ENCODE measurements at regions not wholly inside any gene's neighbourhood (a gene's known extent, or its start where the extent isn't known, plus 50 kb on each side); places are given as distances from the start of the nearest gene placed in this dataset.
"Not testable (repeated sequence)": the region's sequence is repeated elsewhere in the genome, so short reads cannot be mapped to it uniquely, and the experiment has no call there.

DNA sequence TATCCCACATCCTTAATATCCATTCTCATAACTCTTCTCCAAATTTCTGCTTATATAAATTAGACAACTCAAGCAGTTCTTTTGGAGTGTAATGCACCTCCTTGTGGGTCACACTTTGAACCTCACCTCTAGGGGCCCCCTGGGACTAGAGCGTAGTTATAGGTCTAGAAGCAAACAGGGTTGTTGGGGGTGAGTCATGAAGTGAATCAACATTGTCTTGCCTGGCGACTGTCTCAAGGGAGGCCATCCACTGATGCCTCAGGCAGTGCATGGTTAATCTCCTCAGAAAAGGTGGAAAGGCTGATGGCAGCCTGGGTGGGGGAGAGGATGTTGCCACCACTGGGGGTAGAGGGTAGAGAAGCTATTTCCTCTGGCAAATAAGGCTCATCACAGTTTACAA is 129.1 kb downstream of the TNFRSF21 start:
- no peaks in the 10 kb centered on the region for H3K36me3 Mint-ChIP-seq (ENCODE audit: low read depth)
- peaks cover 6% of the 10 kb centered on the region for H3K9me3 Mint-ChIP-seq
- no peaks in the 10 kb centered on the region for H3K4me1 Mint-ChIP-seq
- no peak overlapping the region for H3K4me3 Mint-ChIP-seq
- H3K27me3 Mint-ChIP-seq (ENCODE audit: low read depth) = no peaks in the 10 kb centered on the region
- TF ChIP-seq, protein P1, sequence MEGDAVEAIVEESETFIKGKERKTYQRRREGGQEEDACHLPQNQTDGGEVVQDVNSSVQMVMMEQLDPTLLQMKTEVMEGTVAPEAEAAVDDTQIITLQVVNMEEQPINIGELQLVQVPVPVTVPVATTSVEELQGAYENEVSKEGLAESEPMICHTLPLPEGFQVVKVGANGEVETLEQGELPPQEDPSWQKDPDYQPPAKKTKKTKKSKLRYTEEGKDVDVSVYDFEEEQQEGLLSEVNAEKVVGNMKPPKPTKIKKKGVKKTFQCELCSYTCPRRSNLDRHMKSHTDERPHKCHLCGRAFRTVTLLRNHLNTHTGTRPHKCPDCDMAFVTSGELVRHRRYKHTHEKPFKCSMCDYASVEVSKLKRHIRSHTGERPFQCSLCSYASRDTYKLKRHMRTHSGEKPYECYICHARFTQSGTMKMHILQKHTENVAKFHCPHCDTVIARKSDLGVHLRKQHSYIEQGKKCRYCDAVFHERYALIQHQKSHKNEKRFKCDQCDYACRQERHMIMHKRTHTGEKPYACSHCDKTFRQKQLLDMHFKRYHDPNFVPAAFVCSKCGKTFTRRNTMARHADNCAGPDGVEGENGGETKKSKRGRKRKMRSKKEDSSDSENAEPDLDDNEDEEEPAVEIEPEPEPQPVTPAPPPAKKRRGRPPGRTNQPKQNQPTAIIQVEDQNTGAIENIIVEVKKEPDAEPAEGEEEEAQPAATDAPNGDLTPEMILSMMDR (IDR thresholded peaks at IDR 0.05; ENCODE audit: unreplicated experiment in 3 of 3) = no peak
- H3K27ac Mint-ChIP-seq = no peak overlapping the region

DNA sequence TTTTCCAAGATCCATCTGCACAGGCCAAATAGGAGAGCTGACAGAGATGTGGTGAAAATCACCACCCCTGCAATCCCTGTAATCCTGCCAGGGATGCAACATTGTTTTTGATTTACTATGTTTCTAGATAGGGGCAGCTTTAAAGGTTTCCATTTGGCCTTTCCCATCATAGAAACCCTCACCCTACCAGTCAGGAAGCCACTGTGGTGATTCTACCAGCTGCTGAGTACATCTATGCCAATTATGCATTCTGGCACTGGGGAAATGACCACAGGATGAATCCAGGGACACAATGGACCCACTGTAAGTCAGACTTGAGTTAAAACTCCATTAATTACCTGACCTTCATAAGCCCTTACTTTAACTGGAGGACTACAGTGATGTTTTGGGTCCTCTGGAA is 130.4 kb downstream of the TNFRSF21 start:
- Mint-ChIP-seq H3K27ac (no peak overlapping the region), H3K27me3 (ENCODE audit: low read depth) (no peaks in the 10 kb centered on the region), H3K9me3 (peaks cover 6% of the 10 kb centered on the region), H3K36me3 (ENCODE audit: low read depth) (no peaks in the 10 kb centered on the region), H3K4me3 (no peak overlapping the region), H3K4me1 (no peaks in the 10 kb centered on the region)
- TF ChIP-seq, protein P1 (IDR thresholded peaks at IDR 0.05; ENCODE audit: unreplicated experiment in 3 of 3) = no peak

GRCh38 chr6:47175656-47176055 is 133.5 kb upstream of the ADGRF1 start:
- Mint-ChIP-seq H3K27ac (no peak overlapping the region), H3K27me3 (ENCODE audit: low read depth) (no peaks in the 10 kb centered on the region), H3K4me1 (no peaks in the 10 kb centered on the region), H3K9me3 (peaks cover under 1% of the 10 kb centered on the region), H3K4me3 (no peak overlapping the region), H3K36me3 (ENCODE audit: low read depth) (no peaks in the 10 kb centered on the region)
- TF ChIP-seq, protein P1 (IDR thresholded peaks at IDR 0.05; ENCODE audit: unreplicated experiment in 3 of 3) = no peak

- Mint-ChIP-seq H3K9me3 (no peaks in the 10 kb centered on the region), H3K4me1 (no peaks in the 10 kb centered on the region), H3K36me3 (ENCODE audit: low read depth) (no peaks in the 10 kb centered on the region), H3K27ac (no peak overlapping the region), H3K27me3 (ENCODE audit: low read depth) (no peaks in the 10 kb centered on the region), H3K4me3 (no peak overlapping the region)
- TF ChIP-seq, protein P1 (IDR thresholded peaks at IDR 0.05; ENCODE audit: unreplicated experiment in 3 of 3) = no peak
Observed at GRCh38 chr6:47174502-47175023, 132.4 kb upstream of the ADGRF1 start.

DNA sequence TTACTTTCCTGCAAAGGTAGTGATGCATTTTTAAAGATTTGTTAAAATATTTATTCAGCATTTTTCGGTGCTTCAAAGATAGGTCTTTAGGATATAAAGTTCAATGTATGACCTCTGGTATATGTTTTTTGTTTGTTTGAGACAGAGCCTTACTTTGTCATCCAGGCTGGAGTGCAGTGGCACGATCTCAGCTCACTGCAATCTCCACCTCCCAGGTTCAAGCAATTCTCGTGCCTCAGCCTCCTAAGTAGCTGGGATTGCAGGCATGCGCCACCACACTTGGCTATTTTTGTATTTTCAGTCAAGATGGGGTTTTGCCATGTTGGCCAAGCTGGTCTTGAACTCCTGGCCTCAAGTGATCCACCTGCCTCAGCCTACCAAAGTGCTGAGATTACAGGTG is 131.9 kb upstream of the ADGRF1 start:
- not testable (repeated sequence) for H3K27ac Mint-ChIP-seq; H3K36me3 Mint-ChIP-seq (ENCODE audit: low read depth); H3K4me3 Mint-ChIP-seq; H3K9me3 Mint-ChIP-seq; H3K27me3 Mint-ChIP-seq (ENCODE audit: low read depth); H3K4me1 Mint-ChIP-seq

DNA sequence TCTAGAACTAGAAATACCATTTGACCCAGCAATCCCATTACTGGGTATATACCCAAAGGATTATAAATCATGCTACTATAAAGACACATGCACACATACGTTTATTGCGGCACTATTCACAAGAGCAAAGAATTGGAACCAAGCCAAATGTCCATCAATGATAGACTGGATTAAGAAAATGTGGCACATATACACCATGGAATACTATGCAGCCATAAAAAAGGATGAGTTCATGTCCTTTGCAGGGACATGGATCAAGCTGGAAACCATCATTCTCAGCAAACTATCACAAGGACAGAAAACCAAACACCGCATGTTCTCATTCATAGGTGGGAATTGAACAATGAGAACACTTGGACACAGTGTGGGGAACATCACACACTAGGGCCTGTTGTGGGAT is 131.0 kb upstream of the ADGRF1 start:
- not testable (repeated sequence) for H3K27me3 Mint-ChIP-seq (ENCODE audit: low read depth)

DNA sequence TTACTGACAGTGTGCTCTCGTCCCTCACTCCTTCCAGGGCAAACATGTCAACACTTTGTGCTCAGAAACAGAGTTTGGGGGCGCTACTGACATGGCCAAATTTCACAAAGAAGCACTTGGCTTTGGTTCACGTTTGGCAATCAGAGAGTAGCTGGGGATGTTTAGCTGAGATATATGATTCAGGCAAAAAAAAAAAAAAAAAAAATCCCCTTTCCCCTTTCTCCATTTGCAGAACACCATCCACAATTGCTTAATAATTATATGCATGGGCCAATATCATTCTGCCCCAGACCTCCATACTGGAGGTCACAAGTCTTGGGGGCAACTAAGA is 128.4 kb upstream of the ADGRF1 start:
- Mint-ChIP-seq H3K4me1 (peaks cover 4% of the 10 kb centered on the region), H3K36me3 (ENCODE audit: low read depth) (no peaks in the 10 kb centered on the region), H3K4me3 (no peak overlapping the region), H3K9me3 (no peaks in the 10 kb centered on the region), H3K27me3 (ENCODE audit: low read depth) (no peaks in the 10 kb centered on the region), H3K27ac (no peak overlapping the region)
- TF ChIP-seq, protein P1 (IDR thresholded peaks at IDR 0.05; ENCODE audit: unreplicated experiment in 3 of 3) = no peak

More for the DNA sequence above, 131.0 kb upstream of the ADGRF1 start:
- H3K9me3 Mint-ChIP-seq; H3K36me3 Mint-ChIP-seq (ENCODE audit: low read depth); H3K4me3 Mint-ChIP-seq; H3K27ac Mint-ChIP-seq; H3K4me1 Mint-ChIP-seq: not testable (repeated sequence)

Data from nephron (organoid).